GM12892 (cell line): ENCODE measurements at regions not wholly inside any gene's neighbourhood (a gene's known extent, or its start where the extent isn't known, plus 50 kb on each side); places are given as distances from the start of the nearest gene placed in this dataset.

Experiments used
- POLR2A ChIP-seq: IDR thresholded peaks from 2 replicates; pipeline ENCODE4 v1.6.1; 2011; ENCODE audit warnings: low read depth, low read length, control low read depth
- TAF1 ChIP-seq: IDR thresholded peaks from 2 replicates; pipeline ENCODE4 v1.6.1; 2011; ENCODE audit warnings: low read depth, mild to moderate bottlenecking, control low read depth, low read length, borderline replicate concordance

DNA sequence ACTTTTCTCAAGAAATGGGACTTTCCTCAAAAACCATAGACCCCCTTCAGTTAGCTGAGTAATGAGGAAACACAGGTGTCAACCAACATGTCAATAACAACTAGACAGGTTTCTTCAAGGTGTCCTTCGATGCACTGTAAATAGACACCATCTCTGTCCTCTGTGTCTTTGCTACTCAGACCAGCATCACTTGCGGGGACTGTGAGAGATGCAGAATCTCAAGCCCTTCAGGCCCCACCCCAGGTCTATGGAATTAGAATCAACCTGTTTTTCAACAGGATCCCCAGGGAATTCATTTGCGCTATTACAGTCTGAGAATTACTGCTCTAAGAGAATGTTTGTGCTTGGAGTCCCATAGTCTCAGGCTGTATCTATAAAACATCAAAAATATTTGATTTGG lies 469.9 kb downstream of the COG6 start:
- no peak for TF ChIP-seq POLR2A
- TF ChIP-seq TAF1: no peak
